Peyer's patch (tissue), 4 donors: ENCODE measurements at regions not wholly inside any gene's neighbourhood (a gene's known extent, or its start where the extent isn't known, plus 50 kb on each side); places are given as distances from the start of the nearest gene placed in this dataset.

ENCODE experiments used
- DNase-seq, 3 donors: peaks; one replicate each; pipeline ENCODE4 v3.0.0-alpha.2; 2017 to 2019
- H3K27ac ChIP-seq, 4 donors: fragments of 200-600 bp; sonication (generic); one replicate each; pipeline ENCODE4 v1.5.1; 2016 to 2019
- H3K27me3 ChIP-seq, 2 donors: fragments of 200-600 bp; sonication (generic); one replicate each; pipeline ENCODE4 v1.5.1; 2019
- H3K36me3 ChIP-seq, 3 donors: fragments of 200-600 bp; sonication (generic); one replicate each; pipeline ENCODE4 v1.5.1; 2016 to 2019
- H3K4me1 ChIP-seq, 4 donors: fragments of 200-600 bp; sonication (generic); one replicate each; pipeline ENCODE4 v1.5.1; 2016 to 2019
- H3K4me3 ChIP-seq, 4 donors: fragments of 200-600 bp; sonication (generic); 1 replicate in 3 of 4; 2 replicates in 1 of 4; pipeline ENCODE4 v1.5.1; 2016 to 2019; ENCODE audit warnings: mild to moderate bottlenecking in 1 of 4
- H3K9me3 ChIP-seq, 4 donors: fragments of 200-600 bp; sonication (generic); one replicate each; pipeline ENCODE4 v1.5.1; 2016 to 2019; ENCODE audit warnings: mild to moderate bottlenecking in 1 of 4
- POLR2A ChIP-seq, 2 donors: fragments of 450-650 bp; IDR thresholded peaks; one replicate each; pipeline ENCODE4 v1.5.1; 2017; ENCODE audit warnings: antibody characterized with exemption in 2 of 2, mild to moderate bottlenecking in 2 of 2, moderate library complexity in 2 of 2
- TF ChIP-seq, protein P1 (sequence below), 6 experiments: fragments of 450-650 bp in 4 of 6; fragments of 200-600 bp in 2 of 6; sonication (generic) in 1 of 6; IDR thresholded peaks; one replicate each; pipeline ENCODE4 v1.5.1; 2017 to 2019; ENCODE audit warnings: antibody characterized with exemption in 6 of 6, mild to moderate bottlenecking in 3 of 6, moderate library complexity in 1 of 6

DNA sequence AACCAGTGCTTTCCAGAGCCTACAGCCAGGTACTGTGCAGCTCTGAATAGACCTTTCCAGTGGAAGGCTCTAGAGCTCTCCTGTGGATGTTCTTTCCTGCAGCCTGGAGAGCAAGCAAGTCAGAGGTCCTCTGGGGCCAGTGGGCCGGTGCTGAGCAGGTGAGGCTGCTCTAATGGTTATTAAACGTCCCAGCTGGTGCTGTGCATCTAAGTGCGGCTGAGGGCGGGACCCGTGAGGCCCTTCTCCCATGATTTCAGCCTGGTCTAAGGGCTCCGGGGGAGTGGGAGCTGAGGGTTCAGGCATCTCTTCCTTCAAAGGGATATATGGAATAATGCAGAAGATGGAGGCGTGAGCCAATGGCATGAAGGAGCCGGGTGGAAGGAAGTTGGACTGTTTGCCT is 83.7 kb upstream of the SDK2 start:
- Histone ChIP-seq H3K27ac (no peak overlapping the region), H3K4me3 (no peak overlapping the region), H3K9me3 (peaks cover 0 to 6% (median 2%) of the 10 kb centered on the region in 4 donors), H3K36me3 (no peaks in the 10 kb centered on the region), H3K27me3 (no peaks in the 10 kb centered on the region), H3K4me1 (peaks cover 0 to 3% (median 0%) of the 10 kb centered on the region in 4 donors)
- TF ChIP-seq, protein P1, sequence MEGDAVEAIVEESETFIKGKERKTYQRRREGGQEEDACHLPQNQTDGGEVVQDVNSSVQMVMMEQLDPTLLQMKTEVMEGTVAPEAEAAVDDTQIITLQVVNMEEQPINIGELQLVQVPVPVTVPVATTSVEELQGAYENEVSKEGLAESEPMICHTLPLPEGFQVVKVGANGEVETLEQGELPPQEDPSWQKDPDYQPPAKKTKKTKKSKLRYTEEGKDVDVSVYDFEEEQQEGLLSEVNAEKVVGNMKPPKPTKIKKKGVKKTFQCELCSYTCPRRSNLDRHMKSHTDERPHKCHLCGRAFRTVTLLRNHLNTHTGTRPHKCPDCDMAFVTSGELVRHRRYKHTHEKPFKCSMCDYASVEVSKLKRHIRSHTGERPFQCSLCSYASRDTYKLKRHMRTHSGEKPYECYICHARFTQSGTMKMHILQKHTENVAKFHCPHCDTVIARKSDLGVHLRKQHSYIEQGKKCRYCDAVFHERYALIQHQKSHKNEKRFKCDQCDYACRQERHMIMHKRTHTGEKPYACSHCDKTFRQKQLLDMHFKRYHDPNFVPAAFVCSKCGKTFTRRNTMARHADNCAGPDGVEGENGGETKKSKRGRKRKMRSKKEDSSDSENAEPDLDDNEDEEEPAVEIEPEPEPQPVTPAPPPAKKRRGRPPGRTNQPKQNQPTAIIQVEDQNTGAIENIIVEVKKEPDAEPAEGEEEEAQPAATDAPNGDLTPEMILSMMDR (IDR thresholded peaks at IDR 0.05) = no peak
- TF ChIP-seq POLR2A (IDR thresholded peaks at IDR 0.05) = no peak
- no peak for DNase-seq

DNA sequence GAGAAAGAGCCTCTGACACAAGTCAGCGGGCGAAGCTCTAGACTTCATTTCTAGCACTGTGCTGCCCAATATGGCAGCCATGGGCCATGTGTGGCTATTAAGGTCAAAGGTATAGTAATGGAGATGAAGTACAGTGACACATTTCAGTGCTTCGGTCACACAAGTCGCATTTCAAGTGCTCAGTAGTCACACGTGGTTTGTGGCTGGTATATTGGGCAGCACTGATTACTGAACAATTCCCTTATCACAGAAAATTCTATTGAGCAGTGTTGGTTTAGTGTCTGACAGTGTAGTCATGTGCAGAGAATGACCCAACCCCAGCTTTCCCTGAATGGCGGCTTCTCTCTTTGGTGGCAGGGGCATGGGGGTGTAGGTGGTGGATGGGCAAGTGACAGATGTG is 84.9 kb upstream of the SDK2 start:
- H3K27me3 ChIP-seq = no peaks in the 10 kb centered on the region
- H3K27ac ChIP-seq = no peak overlapping the region
- H3K4me1 ChIP-seq = no peaks in the 10 kb centered on the region
- no peak for DNase-seq
- TF ChIP-seq, protein P1 (IDR thresholded peaks at IDR 0.05) = no peak
- no peak for TF ChIP-seq POLR2A (IDR thresholded peaks at IDR 0.05)
- H3K9me3 ChIP-seq = peaks cover 0 to 6% (median 2%) of the 10 kb centered on the region in 4 donors
- H3K36me3 ChIP-seq = no peaks in the 10 kb centered on the region
- H3K4me3 ChIP-seq = no peak overlapping the region

DNA sequence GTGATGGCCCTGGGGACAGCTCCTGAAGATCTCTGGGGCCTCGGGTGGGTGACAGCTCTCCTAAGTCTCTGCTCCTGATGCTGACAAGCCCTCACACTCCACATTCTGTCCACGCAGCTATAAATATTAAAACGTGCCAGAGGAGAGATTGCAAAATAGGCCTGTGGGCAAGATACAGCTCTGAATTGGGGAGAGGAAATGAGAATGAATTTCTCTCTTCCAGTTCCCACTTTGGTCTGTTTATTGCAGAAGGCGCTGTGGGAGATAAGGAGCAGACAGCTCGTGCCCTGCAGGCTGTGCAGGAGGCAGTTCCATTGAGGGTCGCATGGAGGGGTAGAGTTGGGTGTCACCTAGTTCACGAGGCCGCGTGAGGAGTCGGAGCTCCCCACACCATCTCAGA is 87.5 kb upstream of the SDK2 start:
- no peak overlapping the region for H3K4me3 ChIP-seq
- no peak for TF ChIP-seq POLR2A (IDR thresholded peaks at IDR 0.05)
- TF ChIP-seq, protein P1 (IDR thresholded peaks at IDR 0.05) = no peak
- H3K4me1 ChIP-seq = no peaks in the 10 kb centered on the region
- no peak for DNase-seq
- H3K27ac ChIP-seq = no peak overlapping the region
- peaks cover 0 to 6% (median 2%) of the 10 kb centered on the region in 4 donors for H3K9me3 ChIP-seq
- no peaks in the 10 kb centered on the region for H3K27me3 ChIP-seq
- H3K36me3 ChIP-seq = no peaks in the 10 kb centered on the region

DNA sequence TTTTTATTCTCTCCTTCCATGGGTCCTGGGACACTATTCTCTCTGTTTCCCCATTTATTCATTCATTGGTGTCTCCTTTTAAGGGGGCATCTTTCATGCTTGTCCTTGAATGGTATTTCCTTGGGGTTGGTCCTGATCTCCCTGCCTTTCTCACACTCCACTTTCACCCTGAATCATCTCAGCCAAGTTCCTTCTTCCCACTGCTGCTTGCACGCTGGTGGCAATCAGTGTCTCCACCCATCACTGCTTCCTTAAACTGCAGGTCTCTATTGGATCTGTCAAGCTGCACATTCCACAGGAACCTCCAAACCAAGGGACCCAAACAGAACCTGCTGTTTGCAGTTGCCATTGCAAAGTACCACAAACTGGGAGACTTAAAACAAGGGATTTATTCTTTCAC is 89.3 kb upstream of the SDK2 start:
- DNase-seq = no peak
- H3K27me3 ChIP-seq = no peaks in the 10 kb centered on the region
- H3K4me1 ChIP-seq = no peaks in the 10 kb centered on the region
- TF ChIP-seq, protein P1 (IDR thresholded peaks at IDR 0.05) = no peak
- TF ChIP-seq POLR2A (IDR thresholded peaks at IDR 0.05) = no peak
- H3K36me3 ChIP-seq = no peaks in the 10 kb centered on the region
- H3K4me3 ChIP-seq = no peak overlapping the region
- H3K27ac ChIP-seq = no peak overlapping the region
- peaks cover 0 to 6% (median 2%) of the 10 kb centered on the region in 4 donors for H3K9me3 ChIP-seq

DNA sequence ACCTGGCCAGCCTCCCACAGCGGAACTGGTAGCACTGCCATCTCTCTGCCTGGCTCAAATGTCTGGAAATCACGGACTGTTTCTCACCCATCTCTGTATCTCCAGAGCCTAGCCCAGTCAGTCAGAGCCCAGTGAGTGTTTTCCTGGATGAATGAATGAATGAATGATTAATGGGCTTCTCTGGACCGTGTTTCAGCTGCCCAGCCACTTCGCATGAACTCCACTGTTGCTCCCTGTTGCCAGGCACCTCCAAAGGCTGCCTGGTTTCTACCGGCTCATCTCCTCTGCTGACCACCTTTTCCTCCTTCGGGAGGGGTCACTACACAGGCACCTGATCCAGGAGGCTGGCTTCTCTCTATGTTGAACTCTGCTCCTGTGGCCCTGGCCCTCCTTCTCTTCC is 91.0 kb upstream of the SDK2 start:
- TF ChIP-seq, protein P1 (IDR thresholded peaks at IDR 0.05) = no peak
- TF ChIP-seq POLR2A (IDR thresholded peaks at IDR 0.05) = no peak
- Histone ChIP-seq H3K36me3 (no peaks in the 10 kb centered on the region), H3K27ac (no peak overlapping the region), H3K4me3 (no peak overlapping the region), H3K27me3 (no peaks in the 10 kb centered on the region), H3K9me3 (peaks cover 0 to 6% (median 2%) of the 10 kb centered on the region in 4 donors), H3K4me1 (no peaks in the 10 kb centered on the region)
- DNase-seq = no peak
